SU-DHL-6 (cell line): ENCODE measurements at regions not wholly inside any gene's neighbourhood (a gene's known extent, or its start where the extent isn't known, plus 50 kb on each side); places are given as distances from the start of the nearest gene placed in this dataset.

Experiments
- H2AFZ ChIP-seq: fragments of 200-600 bp; sonication (generic); 2 replicates; pipeline ENCODE4 v1.6.1; 2014; ENCODE audit warnings: low read depth, mild to moderate bottlenecking, moderate library complexity, mixed read lengths, antibody characterized with exemption, low read length; ENCODE audit not compliant: severe bottlenecking
- H3F3A ChIP-seq: fragments of 200-600 bp; shearing (Covaris generic); 2 replicates; pipeline ENCODE4 v1.6.0; 2016; ENCODE audit warnings: antibody characterized with exemption, mild to moderate bottlenecking; ENCODE audit not compliant: insufficient read depth
- H3K27ac ChIP-seq: fragments of 200-600 bp; sonication (generic); 2 replicates; pipeline ENCODE4 v1.5.1; 2016; ENCODE audit warnings: low read depth, mild to moderate bottlenecking, low read length, moderate library complexity, mixed read lengths
- H3K27me3 ChIP-seq: fragments of 200-600 bp; sonication (generic), shearing (Covaris generic); 2 replicates; pipeline ENCODE4 v1.6.0; 2014; ENCODE audit warnings: mild to moderate bottlenecking, low read length
- H3K36me3 ChIP-seq: fragments of 200-600 bp; sonication (generic); 2 replicates; pipeline ENCODE4 v1.6.1; 2014; ENCODE audit warnings: mild to moderate bottlenecking, low read length, mixed read lengths
- H3K4me2 ChIP-seq: fragments of 300-600, 200-600 bp; shearing (Covaris generic), sonication (generic); 2 replicates; pipeline ENCODE4 v1.6.0; 2014; ENCODE audit warnings: low read length, low read depth, mild to moderate bottlenecking; ENCODE audit not compliant: poor library complexity, severe bottlenecking
- H3K4me3 ChIP-seq: fragments of 200-600 bp; sonication (generic); 2 replicates; pipeline ENCODE4 v1.5.1; 2014; ENCODE audit warnings: antibody characterized with exemption, low read length, mild to moderate bottlenecking, mixed read lengths; ENCODE audit not compliant: insufficient read depth, poor library complexity, severe bottlenecking
- H3K79me2 ChIP-seq: fragments of 200-600 bp; sonication (generic); 2 replicates; pipeline ENCODE4 v1.6.1; 2014; ENCODE audit warnings: mild to moderate bottlenecking, low read length, moderate library complexity; ENCODE audit not compliant: insufficient read depth
- H3K9ac ChIP-seq: fragments of 200-600 bp; sonication (generic); 2 replicates; pipeline ENCODE4 v1.7.0; 2014; ENCODE audit warnings: mild to moderate bottlenecking, low read length
- H3K9me2 ChIP-seq: fragments of 200-600 bp; sonication (generic); replicated peaks from 2 replicates; pipeline ENCODE4 v1.6.1; 2014; ENCODE audit warnings: low read length; ENCODE audit not compliant: insufficient read depth
- H3K9me3 ChIP-seq: fragments of 200-600 bp; sonication (generic); 2 replicates; pipeline ENCODE4 v1.6.1; 2014; ENCODE audit warnings: low read length, mixed read lengths; ENCODE audit not compliant: insufficient read depth
- H4K20me1 ChIP-seq: fragments of 200-600 bp; sonication (generic); 2 replicates; pipeline ENCODE4 v1.6.1; 2014; ENCODE audit warnings: low read depth, mild to moderate bottlenecking, antibody characterized with exemption, low read length, moderate library complexity, mixed read lengths
- EZH2phosphoT487 ChIP-seq: fragments of 200-600 bp; sonication (generic), shearing (Covaris generic); conservative IDR thresholded peaks from 2 replicates; pipeline ENCODE4 v1.6.1; 2018; ENCODE audit warnings: mild to moderate bottlenecking, antibody characterized with exemption, low read length, moderate library complexity, mixed read lengths
- TF ChIP-seq, protein P1 (sequence below): fragments of 200-600 bp; sonication (generic); IDR thresholded peaks from one replicate; pipeline ENCODE4 v1.5.1; 2017; ENCODE audit warnings: antibody characterized with exemption, mild to moderate bottlenecking, low read length, moderate library complexity; ENCODE audit not compliant: insufficient read depth, poor library complexity, severe bottlenecking

DNA sequence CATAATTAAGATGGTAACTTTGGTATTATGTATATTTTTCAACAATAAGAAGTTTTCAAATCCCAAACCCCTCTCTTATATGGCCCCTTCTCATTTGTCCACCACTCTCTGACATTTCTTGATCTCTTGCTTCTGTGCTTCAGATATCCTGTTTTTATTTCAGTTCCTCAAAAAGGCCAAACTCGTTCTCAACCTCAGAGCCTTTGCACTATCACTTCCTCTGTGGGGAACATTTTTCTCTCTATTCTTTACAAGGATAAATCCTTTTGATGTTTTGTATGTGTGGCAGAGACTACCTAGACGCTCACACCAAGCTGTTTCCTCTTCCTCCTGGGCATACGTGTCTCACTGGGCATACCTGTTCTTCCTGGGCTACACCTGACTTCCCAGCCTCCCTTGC, 54.2 kb upstream of the FRMD4A start:
- no peaks in the 10 kb centered on the region for H3F3A ChIP-seq
- no peak for TF ChIP-seq EZH2phosphoT487
- TF ChIP-seq, protein P1, sequence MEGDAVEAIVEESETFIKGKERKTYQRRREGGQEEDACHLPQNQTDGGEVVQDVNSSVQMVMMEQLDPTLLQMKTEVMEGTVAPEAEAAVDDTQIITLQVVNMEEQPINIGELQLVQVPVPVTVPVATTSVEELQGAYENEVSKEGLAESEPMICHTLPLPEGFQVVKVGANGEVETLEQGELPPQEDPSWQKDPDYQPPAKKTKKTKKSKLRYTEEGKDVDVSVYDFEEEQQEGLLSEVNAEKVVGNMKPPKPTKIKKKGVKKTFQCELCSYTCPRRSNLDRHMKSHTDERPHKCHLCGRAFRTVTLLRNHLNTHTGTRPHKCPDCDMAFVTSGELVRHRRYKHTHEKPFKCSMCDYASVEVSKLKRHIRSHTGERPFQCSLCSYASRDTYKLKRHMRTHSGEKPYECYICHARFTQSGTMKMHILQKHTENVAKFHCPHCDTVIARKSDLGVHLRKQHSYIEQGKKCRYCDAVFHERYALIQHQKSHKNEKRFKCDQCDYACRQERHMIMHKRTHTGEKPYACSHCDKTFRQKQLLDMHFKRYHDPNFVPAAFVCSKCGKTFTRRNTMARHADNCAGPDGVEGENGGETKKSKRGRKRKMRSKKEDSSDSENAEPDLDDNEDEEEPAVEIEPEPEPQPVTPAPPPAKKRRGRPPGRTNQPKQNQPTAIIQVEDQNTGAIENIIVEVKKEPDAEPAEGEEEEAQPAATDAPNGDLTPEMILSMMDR, result no peak
- no peak overlapping the region for H2AFZ ChIP-seq
- no peaks in the 10 kb centered on the region for H4K20me1 ChIP-seq
- H3K36me3 ChIP-seq, result no peaks in the 10 kb centered on the region
- no peak overlapping the region for H3K4me2 ChIP-seq
- H3K9me2 ChIP-seq, result no peaks in the 10 kb centered on the region
- no peaks in the 10 kb centered on the region for H3K9me3 ChIP-seq
- H3K27me3 ChIP-seq, result no peaks in the 10 kb centered on the region
- no peak overlapping the region for H3K9ac ChIP-seq
- no peak overlapping the region for H3K27ac ChIP-seq
- no peaks in the 10 kb centered on the region for H3K79me2 ChIP-seq
- H3K4me3 ChIP-seq, result no peak overlapping the region

DNA sequence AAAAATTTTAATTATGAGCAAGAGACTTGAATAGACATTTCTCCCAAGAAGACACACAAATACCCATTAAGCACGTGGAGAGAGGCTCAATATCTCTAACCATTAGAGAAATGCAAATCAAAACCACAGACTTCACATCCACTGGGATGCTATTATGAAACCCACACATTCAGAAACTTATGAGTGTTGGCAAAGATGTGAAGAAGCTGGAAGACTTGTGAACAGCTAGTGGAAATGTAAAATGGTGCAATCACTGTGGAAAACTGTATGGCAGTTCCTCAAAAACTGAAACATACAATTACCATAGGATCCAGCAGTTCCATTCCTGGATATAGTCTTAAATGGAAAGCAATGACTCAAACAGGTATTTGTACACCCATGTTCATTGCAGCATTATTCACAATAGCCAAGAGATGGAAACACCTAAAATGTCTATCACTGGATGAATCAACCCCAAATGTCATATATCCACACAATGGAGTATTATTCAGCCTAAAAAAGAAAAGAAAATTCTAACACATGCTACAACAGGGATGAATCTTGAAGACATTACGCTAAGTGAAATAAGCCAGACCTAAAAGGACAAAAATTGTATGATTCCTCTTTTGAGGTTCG, 53.5 kb upstream of the FRMD4A start:
- TF ChIP-seq, protein P1, result no peak
- TF ChIP-seq EZH2phosphoT487, result no peak
- H4K20me1 ChIP-seq, result no peaks in the 10 kb centered on the region

DNA sequence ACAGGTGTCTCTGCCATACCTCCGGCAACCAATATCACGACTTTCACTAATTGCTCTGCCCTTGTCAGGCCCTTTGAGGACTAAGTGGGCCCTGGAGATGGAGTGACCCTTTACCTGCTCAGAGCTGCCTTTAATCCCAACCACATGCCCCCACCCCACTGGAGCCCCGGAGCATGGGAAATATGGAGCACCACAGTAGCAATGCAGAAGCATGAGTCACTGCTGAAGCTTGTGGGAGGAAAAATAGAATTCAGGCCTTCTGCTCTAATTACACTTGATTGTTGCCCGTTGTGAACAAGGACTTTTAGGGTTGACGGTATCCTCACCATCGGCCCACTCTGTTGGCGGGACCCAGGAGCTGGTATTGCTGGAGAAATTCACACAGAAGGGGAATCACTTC, 52.5 kb upstream of the FRMD4A start:
- no peak overlapping the region for H2AFZ ChIP-seq
- H3K27me3 ChIP-seq, result no peaks in the 10 kb centered on the region
- no peaks in the 10 kb centered on the region for H3F3A ChIP-seq
- H3K9me2 ChIP-seq, result no peaks in the 10 kb centered on the region
- no peaks in the 10 kb centered on the region for H4K20me1 ChIP-seq
- TF ChIP-seq EZH2phosphoT487, result no peak
- TF ChIP-seq, protein P1, result no peak
- H3K4me2 ChIP-seq, result no peak overlapping the region
- no peaks in the 10 kb centered on the region for H3K79me2 ChIP-seq
- no peak overlapping the region for H3K27ac ChIP-seq
- no peak overlapping the region for H3K4me3 ChIP-seq
- H3K9ac ChIP-seq, result no peak overlapping the region
- no peaks in the 10 kb centered on the region for H3K9me3 ChIP-seq
- H3K36me3 ChIP-seq, result no peaks in the 10 kb centered on the region

More for the DNA sequence above, 53.5 kb upstream of the FRMD4A start:
- no peak overlapping the region for H2AFZ ChIP-seq
- no peaks in the 10 kb centered on the region for H3F3A ChIP-seq
- no peaks in the 10 kb centered on the region for H3K9me2 ChIP-seq
- no peaks in the 10 kb centered on the region for H3K9me3 ChIP-seq
- H3K4me3 ChIP-seq, result no peak overlapping the region
- H3K79me2 ChIP-seq, result no peaks in the 10 kb centered on the region
- H3K27me3 ChIP-seq, result no peaks in the 10 kb centered on the region
- no peak overlapping the region for H3K9ac ChIP-seq
- no peak overlapping the region for H3K4me2 ChIP-seq
- H3K27ac ChIP-seq, result no peak overlapping the region
- no peaks in the 10 kb centered on the region for H3K36me3 ChIP-seq
